Stomach (tissue), 4 donors: ENCODE measurements at regions not wholly inside any gene's neighbourhood (a gene's known extent, or its start where the extent isn't known, plus 50 kb on each side); places are given as distances from the start of the nearest gene placed in this dataset.

Source experiments
- CTCF ChIP-seq, 7 experiments: fragments of 450-650 bp in 4 of 7; fragments of 200-600 bp in 3 of 7; sonication (generic) in 3 of 7; IDR thresholded peaks; one replicate each; pipeline ENCODE4 v1.5.1; 2016 to 2019; ENCODE audit warnings: antibody characterized with exemption in 7 of 7, control low read depth in 2 of 7, mild to moderate bottlenecking in 1 of 7
- EP300 ChIP-seq: sonication (generic); formaldehyde crosslinking; IDR thresholded peaks from one replicate; pipeline ENCODE4 v1.6.1; 2017; ENCODE audit warnings: antibody characterized with exemption
- POLR2A ChIP-seq, 4 donors: fragments of 450-650 bp; IDR thresholded peaks; one replicate each; pipeline ENCODE4 v1.6.1; 2016; ENCODE audit warnings: antibody characterized with exemption in 4 of 4, control low read depth in 2 of 4, mild to moderate bottlenecking in 1 of 4, moderate library complexity in 1 of 4
- POLR2AphosphoS5 ChIP-seq, 3 donors: sonication (generic); formaldehyde crosslinking; IDR thresholded peaks; one replicate each; pipeline ENCODE4 v1.6.1; 2016; ENCODE audit warnings: antibody characterized with exemption in 3 of 3

- no peak for TF ChIP-seq CTCF (IDR thresholded peaks at IDR 0.05)
- no peak for TF ChIP-seq POLR2AphosphoS5 (IDR thresholded peaks at IDR 0.05)
- TF ChIP-seq POLR2A (IDR thresholded peaks at IDR 0.05), result no peak
- TF ChIP-seq EP300, result no peak
Measured at GRCh38 chr16:6031567-6031966, 934.0 kb upstream of the EEF2KMT start.
